ENCODE measurements at regions not wholly inside any gene's neighbourhood (a gene's known extent, or its start where the extent isn't known, plus 50 kb on each side); places are given as distances from the start of the nearest gene placed in this dataset.
"Not testable (repeated sequence)": the region's sequence is repeated elsewhere in the genome, so short reads cannot be mapped to it uniquely, and the experiment has no call there.

DNA sequence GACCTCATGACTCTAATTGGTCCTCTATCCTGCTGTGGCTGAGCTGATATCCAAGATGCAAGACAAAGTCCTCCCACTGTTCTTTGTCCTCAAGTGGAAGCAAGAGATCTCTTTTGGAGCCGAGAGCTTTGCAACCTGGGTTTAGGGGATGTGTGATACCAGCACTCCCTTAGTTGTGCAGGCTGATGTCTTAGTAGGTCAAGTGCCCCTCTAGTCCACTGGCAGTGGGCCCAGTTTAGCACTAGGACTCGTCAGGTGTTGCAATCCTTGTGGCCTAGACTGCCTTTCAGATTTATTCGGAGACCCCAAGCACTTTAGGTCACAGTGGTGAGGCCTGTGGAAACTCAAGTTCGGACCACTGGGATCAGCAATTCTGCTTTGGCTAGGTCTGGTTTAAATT is 64.0 kb downstream of the GPRASP3 start:
- no peak for FAIRE-seq
- DNase-seq (ENCODE audit: insufficient read length, low spot score), result no peak
- TF ChIP-seq, protein P1, sequence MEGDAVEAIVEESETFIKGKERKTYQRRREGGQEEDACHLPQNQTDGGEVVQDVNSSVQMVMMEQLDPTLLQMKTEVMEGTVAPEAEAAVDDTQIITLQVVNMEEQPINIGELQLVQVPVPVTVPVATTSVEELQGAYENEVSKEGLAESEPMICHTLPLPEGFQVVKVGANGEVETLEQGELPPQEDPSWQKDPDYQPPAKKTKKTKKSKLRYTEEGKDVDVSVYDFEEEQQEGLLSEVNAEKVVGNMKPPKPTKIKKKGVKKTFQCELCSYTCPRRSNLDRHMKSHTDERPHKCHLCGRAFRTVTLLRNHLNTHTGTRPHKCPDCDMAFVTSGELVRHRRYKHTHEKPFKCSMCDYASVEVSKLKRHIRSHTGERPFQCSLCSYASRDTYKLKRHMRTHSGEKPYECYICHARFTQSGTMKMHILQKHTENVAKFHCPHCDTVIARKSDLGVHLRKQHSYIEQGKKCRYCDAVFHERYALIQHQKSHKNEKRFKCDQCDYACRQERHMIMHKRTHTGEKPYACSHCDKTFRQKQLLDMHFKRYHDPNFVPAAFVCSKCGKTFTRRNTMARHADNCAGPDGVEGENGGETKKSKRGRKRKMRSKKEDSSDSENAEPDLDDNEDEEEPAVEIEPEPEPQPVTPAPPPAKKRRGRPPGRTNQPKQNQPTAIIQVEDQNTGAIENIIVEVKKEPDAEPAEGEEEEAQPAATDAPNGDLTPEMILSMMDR (IDR thresholded peaks at IDR 0.05; ENCODE audit: insufficient read depth, missing control alignments), result no peak

DNA sequence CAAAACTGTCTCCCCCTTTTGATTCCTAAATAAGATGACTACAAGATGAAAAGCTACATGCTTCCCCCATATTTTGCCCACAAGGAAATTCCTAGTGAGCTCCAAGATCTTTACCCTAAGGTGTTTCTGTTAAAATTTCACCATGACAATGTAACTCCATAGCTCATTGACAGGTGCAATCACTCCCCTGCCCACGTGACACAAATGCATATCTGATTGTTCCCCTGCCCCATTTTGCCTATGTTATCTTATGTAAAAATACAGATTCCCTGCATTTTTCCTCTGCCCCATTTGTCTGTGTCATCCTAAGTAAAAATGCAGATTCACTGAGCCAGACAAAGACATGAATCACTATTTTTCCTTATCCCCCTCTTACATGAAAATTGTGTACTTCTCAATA is 66.7 kb downstream of the GPRASP3 start:
- DNase-seq (ENCODE audit: insufficient read length, low spot score) (no peak), FAIRE-seq (no peak)
- TF ChIP-seq, protein P1 (IDR thresholded peaks at IDR 0.05; ENCODE audit: insufficient read depth, missing control alignments), result no peak

DNA sequence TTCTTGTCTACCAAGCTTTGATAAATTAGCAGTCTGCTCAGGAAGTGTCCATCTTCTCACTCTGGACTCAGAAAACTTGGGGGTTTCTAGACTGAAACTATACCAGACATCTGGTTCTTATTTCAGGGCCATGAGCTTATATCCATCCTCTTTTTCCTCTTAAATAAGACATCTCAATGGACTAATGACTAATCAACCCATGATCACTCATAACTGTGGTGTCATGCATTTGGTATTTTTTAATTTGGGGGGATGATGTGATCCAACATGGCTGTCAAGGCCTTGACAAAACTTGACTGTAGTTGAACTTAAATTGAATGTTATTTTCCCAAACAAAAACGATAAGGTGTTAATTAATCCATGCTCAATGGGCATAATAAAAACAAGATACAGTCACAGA is 87.8 kb downstream of the GPRASP3 start:
- FAIRE-seq (no peak), DNase-seq (ENCODE audit: insufficient read length, low spot score) (no peak)
- TF ChIP-seq, protein P1 (IDR thresholded peaks at IDR 0.05; ENCODE audit: insufficient read depth, missing control alignments), result no peak

DNA sequence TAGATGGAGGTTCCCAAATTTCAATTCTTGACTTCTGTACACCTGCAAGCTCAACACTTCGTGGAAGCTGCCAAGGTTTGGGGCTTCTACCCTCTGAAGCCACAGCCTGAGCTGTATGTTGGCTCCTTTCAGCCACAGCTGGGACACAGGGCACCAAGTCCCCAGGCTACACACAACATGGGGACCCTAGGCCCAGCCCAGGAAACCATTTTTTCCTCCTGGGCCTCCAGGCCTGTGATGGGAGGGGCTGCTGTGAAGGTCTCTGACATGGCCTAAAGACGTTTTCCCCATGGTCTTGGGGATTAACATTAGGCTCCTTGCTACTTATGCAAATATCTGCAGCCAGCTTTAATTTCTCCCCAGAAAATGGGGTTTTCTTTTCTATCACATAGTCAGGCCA is 97.7 kb downstream of the GPRASP3 start:
- not testable (repeated sequence) for FAIRE-seq

DNA sequence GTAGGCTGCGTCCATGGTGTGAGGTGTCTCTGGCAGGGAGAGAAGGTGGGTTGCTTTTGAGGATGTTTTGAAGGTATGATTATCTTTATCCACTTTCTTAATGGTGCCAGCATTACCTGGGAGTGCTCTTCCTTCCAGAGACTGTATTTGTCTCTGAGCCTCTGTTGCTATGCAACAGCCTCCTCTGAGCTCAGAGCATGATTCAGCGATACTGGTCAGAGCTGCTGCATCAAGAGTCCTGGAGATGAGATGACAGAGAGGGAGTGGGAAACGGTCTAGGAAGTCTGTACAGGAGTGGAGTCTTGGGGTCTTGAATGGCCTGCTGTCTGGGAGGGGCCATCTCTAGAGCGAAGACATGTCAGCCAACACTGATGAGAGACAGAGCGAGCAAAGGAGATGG is 104.4 kb upstream of the RAB40AL start:
- DNase-seq (ENCODE audit: insufficient read length, low spot score), result no peak
- FAIRE-seq, result no peak
- TF ChIP-seq, protein P1 (IDR thresholded peaks at IDR 0.05; ENCODE audit: insufficient read depth, missing control alignments), result no peak

More for the DNA sequence above, 97.7 kb downstream of the GPRASP3 start:
- not testable (repeated sequence) for DNase-seq (ENCODE audit: insufficient read length, low spot score)

DNA sequence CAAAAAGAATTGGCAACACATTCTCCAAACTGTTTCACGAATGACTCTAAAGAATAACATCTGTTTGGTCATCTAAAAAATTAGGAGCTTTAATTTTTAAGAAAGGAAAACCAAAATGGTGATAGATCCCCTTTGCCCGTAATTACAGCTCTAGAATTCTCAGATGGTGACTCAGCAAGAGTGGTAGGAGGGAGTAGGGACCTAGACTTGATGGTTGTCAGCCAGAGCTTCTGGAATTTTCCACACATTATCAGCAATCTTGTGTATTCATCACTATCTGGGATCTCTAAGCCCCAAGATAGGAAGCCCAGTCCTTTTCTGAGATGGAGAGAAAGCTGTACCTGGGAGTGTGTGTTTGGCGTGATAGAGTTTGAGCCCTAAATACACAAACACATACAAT is 103.9 kb upstream of the RAB40AL start:
- TF ChIP-seq, protein P1 (IDR thresholded peaks at IDR 0.05; ENCODE audit: insufficient read depth, missing control alignments), result no peak
- DNase-seq (ENCODE audit: insufficient read length, low spot score) (no peak), FAIRE-seq (no peak)

DNA sequence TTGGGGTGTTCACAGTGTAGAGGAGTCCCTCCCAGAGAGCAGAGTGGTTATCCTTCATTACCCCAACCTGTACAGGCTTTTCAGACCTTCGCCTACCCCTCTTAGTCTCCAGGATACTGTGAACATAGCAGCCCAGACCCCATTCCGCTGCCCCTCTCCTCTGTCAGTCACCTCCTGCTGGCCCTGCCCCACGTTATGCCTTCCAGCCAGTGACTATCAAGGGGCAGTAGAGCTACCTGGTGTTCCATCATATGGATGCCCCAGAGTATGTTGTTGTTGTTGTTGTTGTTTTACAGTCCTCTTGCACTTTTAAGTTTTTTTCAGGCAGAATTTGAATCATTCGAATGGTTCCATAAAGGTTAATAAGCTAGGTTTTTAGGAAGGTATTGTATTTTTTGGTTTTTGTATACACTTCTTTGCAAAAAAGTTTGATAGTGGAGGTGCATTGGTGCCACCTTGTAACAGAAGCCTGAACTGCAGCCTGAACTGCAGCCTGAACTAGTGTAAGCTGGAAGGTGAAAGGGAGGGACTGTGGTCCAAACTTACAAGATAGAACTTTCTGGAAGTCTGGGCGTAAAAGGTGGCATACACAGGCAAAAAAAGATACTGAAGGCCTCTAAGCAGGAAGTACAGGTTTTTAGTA is 101.4 kb upstream of the RAB40AL start:
- no peak for FAIRE-seq
- TF ChIP-seq, protein P1 (IDR thresholded peaks at IDR 0.05; ENCODE audit: insufficient read depth, missing control alignments), result peak; percentile 23
- no peak for DNase-seq (ENCODE audit: insufficient read length, low spot score)

DNA sequence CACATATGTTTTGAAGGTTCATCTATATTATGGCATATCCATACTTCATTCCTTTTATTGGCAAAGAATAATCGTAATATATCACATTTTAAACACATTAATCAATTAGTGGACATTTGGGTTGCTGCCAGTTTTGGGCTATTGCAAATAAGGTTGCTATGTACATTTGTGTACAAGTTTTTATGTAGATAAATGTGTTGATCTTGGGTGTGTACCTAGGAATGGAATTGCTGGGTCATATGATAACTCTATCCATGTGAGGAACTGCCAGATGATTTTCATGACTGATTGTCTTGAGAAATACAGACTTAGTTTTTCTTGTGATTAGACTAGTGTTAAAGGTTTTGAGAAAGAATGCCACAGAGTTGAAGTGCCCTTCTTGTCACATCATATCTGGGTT is 99.2 kb upstream of the RAB40AL start:
- FAIRE-seq (no peak), DNase-seq (ENCODE audit: insufficient read length, low spot score) (no peak)
- TF ChIP-seq, protein P1 (IDR thresholded peaks at IDR 0.05; ENCODE audit: insufficient read depth, missing control alignments), result no peak
